ENCODE measurements at regions not wholly inside any gene's neighbourhood (a gene's known extent, or its start where the extent isn't known, plus 50 kb on each side); places are given as distances from the start of the nearest gene placed in this dataset.
A peak's percentile ranks its signal among the peaks of the same experiment; 100 is the strongest.
"Not testable (repeated sequence)": the region's sequence is repeated elsewhere in the genome, so short reads cannot be mapped to it uniquely, and the experiment has no call there.

DNA sequence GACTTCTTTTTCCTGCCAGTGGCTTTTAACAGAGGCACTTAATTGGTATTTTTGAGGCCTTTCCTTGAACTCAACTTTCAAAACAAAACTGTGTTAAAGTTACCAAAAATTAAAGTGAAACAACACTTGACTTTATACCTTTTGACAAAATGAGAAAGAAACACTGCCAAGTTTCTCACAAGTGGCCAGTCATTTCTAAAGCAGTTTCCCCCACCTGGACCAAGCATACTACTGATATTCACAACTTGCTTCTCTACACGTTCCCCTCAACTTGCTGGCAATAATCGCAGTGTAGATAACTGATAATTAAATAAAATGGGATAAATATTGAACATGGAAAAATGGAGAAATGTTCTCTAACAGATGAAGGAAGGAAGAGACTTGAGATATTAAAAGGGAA lies 135.7 kb downstream of the TLR4 start:
- intact Hi-C loops (cut with DNase I), result no loop called here

DNA sequence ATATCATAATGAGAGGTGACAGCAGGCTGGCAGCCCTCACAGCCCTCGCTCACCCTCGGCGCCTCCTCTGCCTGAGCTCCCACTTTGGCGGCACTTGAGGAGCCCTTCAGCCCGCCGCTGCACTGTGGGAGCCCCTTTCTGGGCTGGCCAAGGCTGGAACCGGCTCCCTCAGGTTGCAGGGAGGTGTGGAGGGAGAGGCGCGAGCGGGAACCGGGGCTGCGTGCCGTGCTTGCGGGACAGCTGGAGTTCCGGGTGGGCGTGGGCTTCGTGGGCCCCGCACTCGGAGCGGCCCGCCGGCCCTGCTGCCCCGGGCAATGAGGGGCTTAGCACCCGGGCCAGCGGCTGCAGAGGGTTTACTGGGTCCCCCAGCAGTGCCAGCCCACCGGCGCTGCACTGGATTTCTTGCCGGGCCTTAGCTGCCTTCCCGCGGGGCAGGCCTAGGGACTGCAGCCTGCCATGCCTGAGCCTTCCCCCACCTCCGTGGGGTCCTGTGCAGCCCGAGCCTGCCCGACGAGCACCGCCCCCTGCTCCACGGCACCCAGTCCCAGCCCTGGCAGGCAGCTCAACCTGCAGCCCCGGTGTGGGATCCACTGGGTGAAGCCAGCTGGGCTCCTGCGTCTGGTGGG lies 147.7 kb downstream of the TLR4 start:
- intact Hi-C loops (cut with DNase I); H3K4me3 ChIP-seq; H3K27me3 ChIP-seq; H3K36me3 ChIP-seq; H3K27ac ChIP-seq (replicated peaks in 1 of 4); H3K4me1 ChIP-seq; H3K9me3 ChIP-seq: not testable (repeated sequence)
- DNase-seq (ENCODE audit: extremely low spot score), result peak; percentile 53
- 95% methylated on average over 30 of the region's 38 CpGs for WGBS

More for the DNA sequence above, 135.7 kb downstream of the TLR4 start:
- no peaks in the 10 kb centered on the region for H3K4me1 ChIP-seq
- DNase-seq (ENCODE audit: extremely low spot score), result no peak
- no peak for TF ChIP-seq POLR2AphosphoS5 (IDR thresholded peaks at IDR 0.05)
- no peak for TF ChIP-seq EP300 (IDR thresholded peaks at IDR 0.05)
- TF ChIP-seq, protein P1, sequence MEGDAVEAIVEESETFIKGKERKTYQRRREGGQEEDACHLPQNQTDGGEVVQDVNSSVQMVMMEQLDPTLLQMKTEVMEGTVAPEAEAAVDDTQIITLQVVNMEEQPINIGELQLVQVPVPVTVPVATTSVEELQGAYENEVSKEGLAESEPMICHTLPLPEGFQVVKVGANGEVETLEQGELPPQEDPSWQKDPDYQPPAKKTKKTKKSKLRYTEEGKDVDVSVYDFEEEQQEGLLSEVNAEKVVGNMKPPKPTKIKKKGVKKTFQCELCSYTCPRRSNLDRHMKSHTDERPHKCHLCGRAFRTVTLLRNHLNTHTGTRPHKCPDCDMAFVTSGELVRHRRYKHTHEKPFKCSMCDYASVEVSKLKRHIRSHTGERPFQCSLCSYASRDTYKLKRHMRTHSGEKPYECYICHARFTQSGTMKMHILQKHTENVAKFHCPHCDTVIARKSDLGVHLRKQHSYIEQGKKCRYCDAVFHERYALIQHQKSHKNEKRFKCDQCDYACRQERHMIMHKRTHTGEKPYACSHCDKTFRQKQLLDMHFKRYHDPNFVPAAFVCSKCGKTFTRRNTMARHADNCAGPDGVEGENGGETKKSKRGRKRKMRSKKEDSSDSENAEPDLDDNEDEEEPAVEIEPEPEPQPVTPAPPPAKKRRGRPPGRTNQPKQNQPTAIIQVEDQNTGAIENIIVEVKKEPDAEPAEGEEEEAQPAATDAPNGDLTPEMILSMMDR (IDR thresholded peaks at IDR 0.05), result no peak
- no peak for TF ChIP-seq POLR2A (IDR thresholded peaks at IDR 0.05; ENCODE audit: low read depth)
- H3K27ac ChIP-seq (replicated peaks in 1 of 4), result no peak overlapping the region
- no peaks in the 10 kb centered on the region for H3K27me3 ChIP-seq
- no peak overlapping the region for H3K4me3 ChIP-seq
- 79% methylated on average over 2 of the region's 2 CpGs for WGBS
- H3K9me3 ChIP-seq, result no peaks in the 10 kb centered on the region
- H3K36me3 ChIP-seq, result no peaks in the 10 kb centered on the region

DNA sequence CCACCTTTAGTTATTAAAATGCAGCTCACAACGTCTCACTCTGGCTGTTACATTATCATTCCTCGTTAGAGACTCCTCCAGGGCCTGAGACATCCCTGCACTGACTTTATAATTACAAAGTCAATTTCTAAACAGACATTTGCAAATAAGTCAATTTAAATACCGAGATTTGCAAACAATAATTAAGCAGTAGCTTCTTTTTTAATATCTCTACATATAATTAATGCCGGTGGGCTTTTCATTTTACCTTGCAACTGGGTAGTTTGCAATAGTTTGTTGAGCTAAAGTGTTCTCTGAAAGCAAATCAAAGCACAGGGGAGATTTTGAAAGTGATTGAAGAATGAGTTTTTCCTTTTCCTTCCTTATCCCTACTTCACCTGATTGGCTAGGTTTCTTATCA lies 154.4 kb downstream of the TLR4 start:
- TF ChIP-seq, protein P1 (IDR thresholded peaks at IDR 0.05), result no peak
- no peak for TF ChIP-seq POLR2AphosphoS5 (IDR thresholded peaks at IDR 0.05)
- TF ChIP-seq POLR2A (IDR thresholded peaks at IDR 0.05; ENCODE audit: low read depth), result no peak
- TF ChIP-seq EP300 (IDR thresholded peaks at IDR 0.05), result no peak
- 59% methylated on average over 4 of the region's 4 CpGs for WGBS
- Histone ChIP-seq H3K27me3 (no peaks in the 10 kb centered on the region), H3K4me3 (no peak overlapping the region), H3K27ac (replicated peaks in 1 of 4) (no peak overlapping the region), H3K9me3 (no peaks in the 10 kb centered on the region), H3K36me3 (no peaks in the 10 kb centered on the region), H3K4me1 (no peaks in the 10 kb centered on the region)
- no peak for DNase-seq (ENCODE audit: extremely low spot score)
- intact Hi-C loops (cut with DNase I), result no loop called here

DNA sequence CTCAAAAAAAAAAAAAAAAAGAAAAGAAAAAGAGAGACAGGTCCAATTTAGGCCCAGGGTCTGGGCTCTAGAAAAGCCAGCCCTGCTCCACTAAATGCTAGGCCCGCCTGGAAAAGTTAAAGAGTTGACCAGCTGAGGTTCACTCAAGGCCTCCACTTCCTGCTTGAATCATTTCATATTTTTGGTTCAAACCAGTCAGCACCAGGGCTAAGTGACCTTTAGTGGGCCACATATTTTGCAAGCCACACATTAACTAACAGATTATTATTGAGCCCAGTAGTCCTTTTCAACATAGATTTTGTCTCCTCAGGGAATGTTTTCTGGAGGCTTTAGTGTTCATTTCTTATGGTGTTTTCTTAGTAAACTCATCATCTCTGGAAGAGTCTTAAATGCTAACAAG lies 156.6 kb downstream of the TLR4 start:
- H3K27ac ChIP-seq (replicated peaks in 1 of 4), result no peak overlapping the region
- no peaks in the 10 kb centered on the region for H3K9me3 ChIP-seq
- H3K36me3 ChIP-seq, result no peaks in the 10 kb centered on the region
- intact Hi-C loops (cut with DNase I), result no loop called here
- H3K4me1 ChIP-seq, result no peaks in the 10 kb centered on the region
- H3K4me3 ChIP-seq, result no peak overlapping the region
- TF ChIP-seq POLR2AphosphoS5 (IDR thresholded peaks at IDR 0.05), result no peak
- no peak for TF ChIP-seq EP300 (IDR thresholded peaks at IDR 0.05)
- no peak for TF ChIP-seq POLR2A (IDR thresholded peaks at IDR 0.05; ENCODE audit: low read depth)
- TF ChIP-seq, protein P1 (IDR thresholded peaks at IDR 0.05), result no peak
- WGBS, result 100% methylated on average over 1 of the region's 1 CpG
- H3K27me3 ChIP-seq, result no peaks in the 10 kb centered on the region
- DNase-seq (ENCODE audit: extremely low spot score), result no peak

DNA sequence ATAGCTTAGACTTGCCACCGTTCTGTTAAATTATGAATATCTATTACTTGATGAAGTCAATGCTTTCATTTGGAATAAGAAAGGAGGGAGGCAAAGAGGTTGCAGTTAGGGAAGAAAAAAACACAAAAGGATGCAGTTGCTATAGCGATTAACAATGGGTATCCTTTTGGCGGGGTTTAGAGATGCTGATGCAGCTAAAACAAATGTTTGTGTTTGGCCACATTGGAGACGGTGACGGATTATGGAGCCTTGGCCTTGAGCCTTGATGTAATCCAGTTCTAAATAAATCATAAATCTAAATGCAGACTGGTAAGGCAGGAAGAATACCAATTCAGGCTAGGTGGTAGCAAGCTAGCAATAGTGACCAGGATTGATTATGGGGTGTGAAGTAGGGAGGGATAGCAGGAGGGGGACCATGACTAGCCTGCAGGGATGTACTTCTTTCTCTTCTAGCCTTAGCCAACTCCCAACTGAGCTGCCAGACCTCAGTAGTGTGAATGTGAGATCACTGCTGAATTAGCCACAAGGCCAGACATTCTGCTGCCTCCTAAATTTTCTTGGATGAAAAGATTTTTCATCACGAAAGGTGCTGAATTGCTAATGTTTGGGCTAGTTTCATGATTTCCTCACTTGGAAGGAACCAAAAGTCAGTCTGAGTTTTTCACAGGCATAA lies 160.3 kb downstream of the TLR4 start:
- H3K4me3 ChIP-seq, result no peak overlapping the region
- TF ChIP-seq POLR2AphosphoS5 (IDR thresholded peaks at IDR 0.05) (no peak), POLR2A (IDR thresholded peaks at IDR 0.05; ENCODE audit: low read depth) (no peak), EP300 (IDR thresholded peaks at IDR 0.05) (no peak)
- TF ChIP-seq, protein P1 (IDR thresholded peaks at IDR 0.05), result no peak
- intact Hi-C loops (cut with DNase I), result no loop called here
- no peaks in the 10 kb centered on the region for H3K27me3 ChIP-seq
- H3K36me3 ChIP-seq, result no peaks in the 10 kb centered on the region
- H3K27ac ChIP-seq (replicated peaks in 1 of 4), result no peak overlapping the region
- WGBS, result 54% methylated on average over 6 of the region's 6 CpGs
- no peak for DNase-seq (ENCODE audit: extremely low spot score)
- H3K4me1 ChIP-seq, result no peaks in the 10 kb centered on the region
- H3K9me3 ChIP-seq, result no peaks in the 10 kb centered on the region

Measured in esophagus muscularis mucosa (tissue), 4 donors.